A673 (cell line): ENCODE measurements at regions not wholly inside any gene's neighbourhood (a gene's known extent, or its start where the extent isn't known, plus 50 kb on each side); places are given as distances from the start of the nearest gene placed in this dataset.
"Not testable (repeated sequence)": the region's sequence is repeated elsewhere in the genome, so short reads cannot be mapped to it uniquely, and the experiment has no call there.

Experiments
- EZH2 ChIP-seq: fragments of 200-600 bp; sonication (generic); IDR thresholded peaks from 2 replicates; pipeline ENCODE4 v1.6.1; 2017; ENCODE audit warnings: borderline replicate concordance, low read depth, mild to moderate bottlenecking, mixed read lengths, antibody characterized with exemption, low read length; ENCODE audit not compliant: poor library complexity, severe bottlenecking
- TF ChIP-seq, protein P1 (sequence below): fragments of 300-800, 200-600 bp; sonication (generic); conservative IDR thresholded peaks from 2 replicates; pipeline ENCODE4 v1.5.1; 2017; ENCODE audit warnings: low read depth, mild to moderate bottlenecking, antibody characterized with exemption, low read length, moderate library complexity, mixed read lengths

GRCh38 chr3:195981778-195982177 lies 73.4 kb upstream of the TNK2 start:
- TF ChIP-seq, protein P1, sequence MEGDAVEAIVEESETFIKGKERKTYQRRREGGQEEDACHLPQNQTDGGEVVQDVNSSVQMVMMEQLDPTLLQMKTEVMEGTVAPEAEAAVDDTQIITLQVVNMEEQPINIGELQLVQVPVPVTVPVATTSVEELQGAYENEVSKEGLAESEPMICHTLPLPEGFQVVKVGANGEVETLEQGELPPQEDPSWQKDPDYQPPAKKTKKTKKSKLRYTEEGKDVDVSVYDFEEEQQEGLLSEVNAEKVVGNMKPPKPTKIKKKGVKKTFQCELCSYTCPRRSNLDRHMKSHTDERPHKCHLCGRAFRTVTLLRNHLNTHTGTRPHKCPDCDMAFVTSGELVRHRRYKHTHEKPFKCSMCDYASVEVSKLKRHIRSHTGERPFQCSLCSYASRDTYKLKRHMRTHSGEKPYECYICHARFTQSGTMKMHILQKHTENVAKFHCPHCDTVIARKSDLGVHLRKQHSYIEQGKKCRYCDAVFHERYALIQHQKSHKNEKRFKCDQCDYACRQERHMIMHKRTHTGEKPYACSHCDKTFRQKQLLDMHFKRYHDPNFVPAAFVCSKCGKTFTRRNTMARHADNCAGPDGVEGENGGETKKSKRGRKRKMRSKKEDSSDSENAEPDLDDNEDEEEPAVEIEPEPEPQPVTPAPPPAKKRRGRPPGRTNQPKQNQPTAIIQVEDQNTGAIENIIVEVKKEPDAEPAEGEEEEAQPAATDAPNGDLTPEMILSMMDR = not testable (repeated sequence)
- not testable (repeated sequence) for TF ChIP-seq EZH2
